Posterior cingulate gyrus (tissue), 11 donors: ENCODE measurements at regions not wholly inside any gene's neighbourhood (a gene's known extent, or its start where the extent isn't known, plus 50 kb on each side); places are given as distances from the start of the nearest gene placed in this dataset.

ENCODE experiments used
- DNase-seq, 10 donors: peaks; one replicate each; pipeline versions ENCODE4 v3.0.0 to v3.0.0-alpha.2; 2020 to 2021; ENCODE audit warnings: mixed read lengths in 3 of 10
- intact Hi-C: fragments of 100-400 bp; cut with DNase I; formaldehyde crosslinking; loops from one replicate; pipeline ENCODE4 v1.15.1; 2023

DNA sequence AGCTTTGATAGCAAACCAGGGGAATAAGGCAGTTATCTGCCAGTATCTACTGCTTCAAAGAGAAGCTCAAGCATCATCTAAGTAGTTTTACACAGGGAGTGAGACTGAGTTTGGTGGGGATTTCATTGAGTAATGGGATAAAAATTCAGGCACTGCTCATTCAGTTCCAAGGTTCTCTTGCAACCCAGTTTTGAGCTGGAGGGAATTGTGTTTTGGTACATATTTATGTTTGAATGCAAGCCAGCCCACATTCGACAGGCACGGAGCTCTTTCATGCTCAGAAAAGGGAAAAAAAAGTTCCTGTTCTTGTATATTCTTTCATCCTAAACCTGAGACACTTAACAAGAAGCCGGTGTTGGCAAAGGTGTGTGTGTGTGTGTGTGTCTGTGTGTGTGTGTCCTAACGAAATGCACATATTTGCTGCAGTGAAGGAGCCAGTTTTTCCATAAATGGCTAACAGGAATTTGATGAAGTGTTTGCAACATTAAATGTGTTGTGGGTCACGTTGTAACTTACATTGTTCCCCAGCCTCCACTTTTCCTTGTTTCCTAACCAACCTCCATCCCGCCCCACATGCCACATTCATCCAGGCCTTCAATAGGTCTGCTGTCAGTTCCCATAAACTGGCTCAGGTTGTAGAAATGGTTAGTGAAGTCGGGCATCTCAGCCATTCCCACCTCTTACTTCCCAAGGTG, 311.1 kb downstream of the TXNL1 start:
- no peak for DNase-seq
- intact Hi-C loops = no loop called here

GRCh38 chr18:56326336-56327072, 311.9 kb downstream of the TXNL1 start:
- intact Hi-C loops = no loop called here
- no peak for DNase-seq

GRCh38 chr18:56323673-56324072, 314.7 kb downstream of the TXNL1 start:
- no peak for DNase-seq
- intact Hi-C loops = no loop called here

DNA sequence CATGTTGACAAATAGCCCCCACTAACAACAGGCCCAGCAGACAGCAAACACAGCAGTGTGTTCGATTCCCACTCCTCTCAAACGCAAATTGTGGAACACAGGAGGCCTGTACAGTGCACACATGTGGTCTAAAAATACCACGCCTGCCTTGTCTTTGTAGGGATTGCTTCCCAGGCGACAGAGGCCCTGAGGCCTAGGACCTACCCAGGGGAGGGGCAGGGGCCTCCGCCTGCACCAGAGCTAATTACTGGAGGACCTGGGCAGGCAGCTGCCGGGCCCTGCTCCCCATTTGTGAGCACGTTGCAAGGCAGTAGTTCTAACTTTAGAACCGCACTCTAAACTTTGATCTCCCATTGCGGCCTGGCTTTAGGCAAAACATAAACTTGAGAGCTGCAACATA, 316.0 kb downstream of the TXNL1 start:
- intact Hi-C loops = no loop called here
- no peak for DNase-seq

GRCh38 chr18:56321470-56321869, 316.9 kb downstream of the TXNL1 start:
- intact Hi-C loops = no loop called here
- peak in 1 of 10 donors; percentile 12 for DNase-seq

DNA sequence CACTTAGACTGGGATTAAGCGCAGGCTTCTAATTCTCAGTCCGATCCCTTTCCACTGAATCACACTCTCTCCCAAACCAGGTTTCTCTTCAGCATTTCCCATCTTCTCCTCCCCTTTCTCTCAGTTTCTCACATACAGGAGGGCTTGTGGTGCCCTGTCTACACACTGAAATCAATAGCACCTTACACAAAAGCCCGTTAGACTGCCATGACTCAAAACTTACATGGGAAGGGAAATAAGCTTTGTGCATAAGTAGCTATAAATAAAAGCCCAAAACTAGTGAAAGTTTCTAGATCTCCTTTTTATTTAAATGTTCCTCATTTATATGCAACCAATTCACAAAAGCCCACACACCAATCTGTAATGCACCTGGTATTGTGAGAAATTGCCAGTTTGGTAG, 318.4 kb downstream of the TXNL1 start:
- no peak for DNase-seq
- intact Hi-C loops = no loop called here

- no peak for DNase-seq
- intact Hi-C loops = no loop called here
Measured at GRCh38 chr18:56316727-56317126, 321.7 kb downstream of the TXNL1 start.

DNA sequence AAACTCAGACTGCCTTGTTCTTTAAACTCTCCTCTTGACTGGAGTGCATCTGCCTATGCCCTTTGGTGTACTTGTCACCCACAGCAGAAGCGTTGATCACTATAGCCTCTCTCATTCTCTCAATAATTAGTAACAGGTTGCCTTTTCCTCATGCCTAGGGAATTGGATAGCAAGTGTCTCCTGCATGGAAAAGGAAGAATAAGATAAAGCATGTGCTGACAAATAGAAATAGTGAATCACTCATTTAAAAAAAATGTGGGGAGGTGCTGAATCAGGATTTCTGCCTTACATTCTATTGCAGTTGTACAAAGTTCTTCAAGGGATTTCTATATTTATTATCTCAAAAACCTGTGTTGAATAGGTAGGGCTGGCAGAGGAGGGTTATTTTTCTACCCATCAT, 323.0 kb downstream of the TXNL1 start:
- intact Hi-C loops = no loop called here

GRCh38 chr18:56314396-56314795, 324.0 kb downstream of the TXNL1 start:
- intact Hi-C loops = no loop called here
- DNase-seq = peak in 2 of 10 donors; percentile 27 to 40

More for the DNA sequence above, 323.0 kb downstream of the TXNL1 start:
- DNase-seq = no peak

DNA sequence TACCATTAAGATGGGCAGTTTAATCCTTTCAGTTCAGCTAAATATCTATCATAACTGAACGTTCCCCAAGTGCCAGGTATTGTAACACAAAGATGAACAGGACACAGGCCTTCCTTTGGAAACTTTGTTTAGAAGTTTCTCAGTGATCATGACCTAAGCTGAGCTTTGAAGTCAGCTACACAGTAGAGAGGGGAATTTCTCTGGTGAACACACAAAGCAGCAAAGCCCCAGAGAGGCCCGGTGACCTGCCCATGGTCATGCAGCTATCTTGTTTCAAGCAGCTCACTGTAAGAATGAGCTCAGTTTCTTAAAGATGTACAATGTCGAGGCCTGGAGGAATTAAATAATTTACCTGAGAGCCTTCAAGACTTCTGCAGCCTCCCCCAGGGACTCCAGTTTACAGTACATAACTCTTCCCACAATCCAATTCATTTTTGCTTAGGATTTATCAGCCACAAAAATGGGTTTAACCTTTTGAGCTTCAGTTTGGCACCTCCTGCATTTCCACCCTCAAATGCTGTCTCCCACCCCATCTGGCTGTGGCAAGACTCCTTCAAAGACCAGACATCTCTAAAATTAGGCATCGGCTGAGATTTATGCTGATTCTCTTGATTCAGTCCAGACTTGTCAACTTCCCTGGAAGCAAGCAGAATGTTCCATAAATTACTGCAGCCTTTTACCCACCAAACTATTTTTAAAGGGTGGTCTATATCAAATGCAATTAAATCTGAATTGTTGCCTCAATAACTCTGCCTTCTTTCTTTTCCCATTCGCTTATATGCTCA, 325.6 kb downstream of the TXNL1 start:
- intact Hi-C loops = no loop called here
- DNase-seq = no peak

- no peak for DNase-seq
- intact Hi-C loops = no loop called here
Measured at GRCh38 chr18:56309104-56309503, 329.3 kb downstream of the TXNL1 start.

DNA sequence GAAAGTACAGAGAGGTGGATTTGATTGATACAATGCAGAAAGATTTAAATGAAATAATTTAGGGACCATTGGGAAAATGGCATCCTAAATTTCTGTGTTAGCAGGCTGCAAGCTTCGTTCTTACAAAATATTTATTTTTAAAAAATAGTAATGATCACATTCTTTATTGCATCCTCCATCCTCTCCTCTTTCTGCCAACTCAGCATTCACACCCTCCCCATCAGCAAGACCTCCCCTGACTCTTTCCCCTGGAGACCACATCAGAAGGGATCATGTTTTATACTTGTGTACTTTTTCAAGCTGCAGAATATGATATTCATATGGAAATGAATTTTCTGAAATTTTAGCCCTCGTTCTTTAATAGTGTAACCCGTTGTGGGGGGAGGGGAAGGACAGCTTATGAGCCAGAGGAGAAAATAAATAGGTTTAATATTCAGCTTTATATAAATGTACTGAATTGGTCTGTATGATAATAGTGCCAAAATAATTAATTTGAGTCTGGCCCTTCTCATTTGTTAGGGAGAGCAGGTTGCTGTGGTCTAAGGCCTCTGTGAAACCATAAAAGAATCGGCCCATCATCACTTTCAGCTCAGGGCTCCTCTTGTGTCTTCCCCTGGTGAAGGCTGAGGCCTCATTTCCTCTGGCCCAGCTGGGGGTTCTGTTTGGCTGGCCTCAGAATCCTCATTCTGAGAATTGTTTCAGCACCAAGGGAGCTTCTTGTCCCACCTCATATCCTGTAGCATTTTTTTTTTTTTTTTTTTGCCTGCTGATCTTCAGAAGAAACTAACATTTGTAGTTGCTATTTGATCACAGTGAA, 330.8 kb downstream of the TXNL1 start:
- no peak for DNase-seq
- intact Hi-C loops = no loop called here

DNA sequence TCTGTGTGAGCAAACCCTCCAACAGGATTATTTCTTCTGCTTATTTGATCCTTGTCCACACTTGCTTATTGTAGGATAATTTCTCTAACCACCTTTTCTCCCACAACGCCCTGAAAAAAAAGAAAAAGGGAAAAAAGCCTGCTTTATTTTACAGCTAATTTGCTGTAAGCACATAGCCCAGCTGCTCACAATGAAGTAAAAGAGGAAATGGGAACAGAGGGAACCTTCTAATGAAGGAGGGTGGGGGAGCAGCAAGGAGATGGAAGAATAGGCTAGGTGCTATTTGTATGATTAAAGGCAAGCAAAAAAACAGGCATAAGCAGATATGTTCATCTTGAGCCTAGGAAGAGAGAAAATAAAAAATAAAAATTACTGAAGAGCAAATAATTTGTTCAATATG, 331.6 kb downstream of the TXNL1 start:
- intact Hi-C loops = no loop called here
- DNase-seq = no peak

DNA sequence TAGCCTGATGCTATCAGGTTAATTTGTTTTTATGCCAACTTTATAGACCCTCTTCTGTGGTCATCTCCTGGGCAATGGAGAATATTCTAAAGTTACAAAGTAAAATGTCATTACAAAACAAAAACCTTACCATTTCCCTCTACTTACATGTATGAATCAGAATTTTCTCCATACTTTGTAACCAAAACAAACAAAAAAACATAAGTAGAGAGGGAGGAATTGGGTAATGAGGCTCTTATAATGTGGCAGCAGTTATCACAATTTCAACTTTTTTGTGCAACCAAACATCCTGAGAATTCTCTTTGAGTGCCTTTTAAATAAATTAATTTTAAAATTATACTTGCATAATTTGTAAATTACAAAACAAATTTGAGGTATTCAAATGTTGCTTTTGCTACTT, 332.8 kb downstream of the TXNL1 start:
- intact Hi-C loops = no loop called here
- DNase-seq = no peak

GRCh38 chr18:56302156-56302555, 336.2 kb downstream of the TXNL1 start:
- intact Hi-C loops = no loop called here
- peak in 2 of 10 donors; percentile 10 to 78 for DNase-seq

DNA sequence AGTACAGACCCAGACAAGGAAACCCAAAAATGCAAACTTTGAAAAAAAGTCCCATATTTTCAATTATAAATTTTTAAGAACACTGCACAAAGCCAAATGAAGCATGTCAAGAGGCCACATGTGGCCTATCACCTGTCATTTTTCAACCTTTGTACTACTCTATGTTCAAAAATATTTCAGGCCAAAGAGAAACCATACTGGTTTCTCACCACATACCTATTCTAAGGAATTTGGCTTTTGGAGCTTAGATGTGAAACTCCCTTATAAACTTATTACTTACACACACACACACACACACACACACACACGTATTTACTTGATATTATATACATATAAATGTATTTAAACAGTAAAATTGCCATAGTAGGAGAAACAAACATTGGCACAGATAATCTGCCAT, 338.7 kb downstream of the TXNL1 start:
- intact Hi-C loops = no loop called here
- DNase-seq = no peak

GRCh38 chr18:56298935-56299334, 339.5 kb downstream of the TXNL1 start:
- intact Hi-C loops = no loop called here
- DNase-seq = no peak

DNA sequence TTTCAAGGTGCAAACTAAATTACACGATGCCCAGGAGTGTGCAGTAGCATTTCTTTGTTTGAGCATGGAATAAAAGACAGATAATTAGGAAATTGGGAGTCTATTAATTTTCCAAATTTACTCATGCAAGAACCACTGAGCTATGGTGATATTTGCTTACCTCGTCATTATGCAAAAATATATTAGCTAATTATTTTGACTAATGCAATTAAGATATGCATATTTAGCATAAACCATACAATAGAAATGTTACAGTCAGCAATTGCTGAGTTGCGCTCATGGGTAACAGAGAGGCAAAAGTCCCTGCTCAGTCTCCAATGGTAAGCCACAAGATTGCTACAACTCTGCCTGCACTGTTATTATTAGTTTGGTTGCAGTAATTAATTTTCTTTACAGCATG, 342.0 kb downstream of the TXNL1 start:
- intact Hi-C loops = no loop called here
- no peak for DNase-seq

DNA sequence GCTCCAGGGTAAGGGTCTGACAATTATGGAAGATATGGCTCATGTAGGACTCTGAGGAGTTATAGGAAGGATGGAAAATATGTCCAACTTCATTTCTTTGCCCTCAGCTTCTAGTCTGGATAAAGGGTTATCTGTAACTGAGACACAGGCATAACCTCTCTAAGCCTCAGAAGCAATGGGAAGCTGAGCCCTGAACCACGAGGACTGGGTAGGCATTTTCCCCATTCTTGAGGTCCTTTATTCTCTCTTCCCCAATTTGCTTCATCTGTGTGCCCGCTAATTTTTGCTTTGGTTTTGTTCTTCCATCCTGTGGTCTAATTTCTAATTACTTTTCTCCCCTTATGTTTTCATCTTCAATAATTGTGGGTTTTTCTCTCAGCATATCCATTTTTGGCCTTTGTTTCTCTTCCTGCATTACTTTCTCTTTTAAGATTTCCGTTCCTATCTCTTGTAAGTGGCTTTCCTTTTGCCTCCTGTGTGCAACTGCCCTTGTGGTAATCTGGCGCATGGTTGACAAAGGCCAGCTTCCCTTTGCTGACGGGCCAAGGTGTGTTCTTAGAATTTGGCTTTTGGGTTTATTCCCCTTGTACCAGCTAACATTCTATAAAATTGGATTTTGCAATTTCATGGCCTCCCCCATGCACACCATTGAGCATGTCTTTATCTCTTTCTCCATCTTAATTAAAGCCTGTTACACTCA, 343.8 kb downstream of the TXNL1 start:
- intact Hi-C loops = no loop called here
- no peak for DNase-seq

DNA sequence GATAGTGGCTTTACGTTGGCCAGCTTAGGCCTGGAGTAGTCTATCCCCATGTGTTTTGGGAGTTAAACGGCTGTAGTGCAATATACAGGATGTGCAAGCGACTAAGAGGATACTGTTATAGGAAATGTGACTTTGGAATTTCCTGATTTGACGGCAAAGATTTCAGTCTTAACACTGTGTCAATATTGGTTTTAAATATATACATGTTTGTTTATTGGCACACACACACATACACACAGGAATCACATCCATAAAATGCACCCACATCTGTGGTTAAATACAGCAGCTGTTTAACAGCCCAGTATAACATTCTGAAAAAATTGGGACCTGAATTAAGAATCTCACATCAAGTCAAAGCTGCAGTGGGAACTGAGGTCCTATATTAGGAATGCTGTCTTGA, 347.1 kb downstream of the TXNL1 start:
- no peak for DNase-seq
- intact Hi-C loops = no loop called here
